ENCODE measurements at regions not wholly inside any gene's neighbourhood (a gene's known extent, or its start where the extent isn't known, plus 50 kb on each side); places are given as distances from the start of the nearest gene placed in this dataset.

GRCh38 chr3:160134964-160135363 lies 90.3 kb upstream of the C3orf80 start:
- TF ChIP-seq RNF2 (IDR thresholded peaks at IDR 0.05; ENCODE audit: borderline replicate concordance, low read depth) (no peak), CTCF (IDR thresholded peaks at IDR 0.05) (no peak), POLR2A (IDR thresholded peaks at IDR 0.05; ENCODE audit: low read length) (no peak), CHD2 (IDR thresholded peaks at IDR 0.05; ENCODE audit: low read length, partially characterized antibody) (no peak), CBX2 (IDR thresholded peaks at IDR 0.05; ENCODE audit: borderline replicate concordance, low read depth) (no peak), ESRRA (IDR thresholded peaks at IDR 0.05; ENCODE audit: borderline replicate concordance, low read length) (no peak), KDM1A (IDR thresholded peaks at IDR 0.05; ENCODE audit: low read depth) (no peak)
